ENCODE measurements at regions not wholly inside any gene's neighbourhood (a gene's known extent, or its start where the extent isn't known, plus 50 kb on each side); places are given as distances from the start of the nearest gene placed in this dataset.
"Not testable (repeated sequence)": the region's sequence is repeated elsewhere in the genome, so short reads cannot be mapped to it uniquely, and the experiment has no call there.

- ATAC-seq (ENCODE audit: low FRiP score) (no peak), DNase-seq (no peak)
- H3K27me3 ChIP-seq (ENCODE audit: control insufficient read depth in 1 of 2, insufficient read depth in 2 of 2, low read length in 1 of 2), result no peaks in the 10 kb centered on the region
- peaks cover 1% of the 10 kb centered on the region for H3K9me3 ChIP-seq (ENCODE audit: control insufficient read depth, low read length)
- 70 to 73% methylated on average over 4 of the region's 4 CpGs for WGBS, 2 donors
- no peaks in the 10 kb centered on the region for H3K4me1 ChIP-seq (ENCODE audit: control insufficient read depth in 1 of 2, insufficient read depth in 2 of 2, low read length in 2 of 2)
- intact Hi-C loops (cut with DNase I), result no loop called here
- H3K36me3 ChIP-seq (ENCODE audit: control insufficient read depth in 1 of 2, insufficient read depth in 2 of 2, low read length in 1 of 2), result no peaks in the 10 kb centered on the region
- H3K27ac ChIP-seq (ENCODE audit: low read depth in 1 of 2, low read length in 2 of 2), result no peak overlapping the region
- H3K4me3 ChIP-seq (ENCODE audit: low read length in 2 of 2), result no peak overlapping the region
Measured at GRCh38 chr13:66237411-66238062, 992.6 kb downstream of the PCDH9 start.

GRCh38 chr13:66234159-66234558 is 996.0 kb downstream of the PCDH9 start:
- intact Hi-C loops (cut with DNase I), result no loop called here
- H3K27me3 ChIP-seq (ENCODE audit: control insufficient read depth in 1 of 2, insufficient read depth in 2 of 2, low read length in 1 of 2), result no peaks in the 10 kb centered on the region
- H3K4me3 ChIP-seq (ENCODE audit: low read length in 2 of 2), result no peak overlapping the region
- DNase-seq (no peak), ATAC-seq (ENCODE audit: low FRiP score) (no peak)
- H3K27ac ChIP-seq (ENCODE audit: low read depth in 1 of 2, low read length in 2 of 2), result no peak overlapping the region
- no peaks in the 10 kb centered on the region for H3K36me3 ChIP-seq (ENCODE audit: control insufficient read depth in 1 of 2, insufficient read depth in 2 of 2, low read length in 1 of 2)
- 69 to 71% methylated on average over 1 of the region's 1 CpG for WGBS, 2 donors
- H3K4me1 ChIP-seq (ENCODE audit: control insufficient read depth in 1 of 2, insufficient read depth in 2 of 2, low read length in 2 of 2), result no peaks in the 10 kb centered on the region
- peaks cover 1% of the 10 kb centered on the region for H3K9me3 ChIP-seq (ENCODE audit: control insufficient read depth, low read length)

GRCh38 chr13:66231958-66232357 is 998.2 kb downstream of the PCDH9 start:
- H3K9me3 ChIP-seq (ENCODE audit: control insufficient read depth, low read length); H3K27me3 ChIP-seq (ENCODE audit: control insufficient read depth in 1 of 2, insufficient read depth in 2 of 2, low read length in 1 of 2); H3K4me1 ChIP-seq (ENCODE audit: control insufficient read depth in 1 of 2, insufficient read depth in 2 of 2, low read length in 2 of 2); intact Hi-C loops (cut with DNase I); DNase-seq; H3K36me3 ChIP-seq (ENCODE audit: control insufficient read depth in 1 of 2, insufficient read depth in 2 of 2, low read length in 1 of 2); H3K27ac ChIP-seq (ENCODE audit: low read depth in 1 of 2, low read length in 2 of 2); H3K4me3 ChIP-seq (ENCODE audit: low read length in 2 of 2); ATAC-seq (ENCODE audit: low FRiP score): not testable (repeated sequence)
- 92 to 97% methylated on average over 4 to 5 of the region's 6 CpGs for WGBS, 2 donors

GRCh38 chr13:66225072-66225471 is 1005.1 kb downstream of the PCDH9 start:
- Histone ChIP-seq H3K27ac (ENCODE audit: low read depth in 1 of 2, low read length in 2 of 2) (no peak overlapping the region), H3K27me3 (ENCODE audit: control insufficient read depth in 1 of 2, insufficient read depth in 2 of 2, low read length in 1 of 2) (no peaks in the 10 kb centered on the region), H3K4me3 (ENCODE audit: low read length in 2 of 2) (no peak overlapping the region), H3K9me3 (ENCODE audit: control insufficient read depth, low read length) (no peaks in the 10 kb centered on the region), H3K36me3 (ENCODE audit: control insufficient read depth in 1 of 2, insufficient read depth in 2 of 2, low read length in 1 of 2) (no peaks in the 10 kb centered on the region), H3K4me1 (ENCODE audit: control insufficient read depth in 1 of 2, insufficient read depth in 2 of 2, low read length in 2 of 2) (no peaks in the 10 kb centered on the region)
- DNase-seq (no peak), ATAC-seq (ENCODE audit: low FRiP score) (no peak)
- intact Hi-C loops (cut with DNase I), result no loop called here
- 85 to 87% methylated on average over 2 of the region's 2 CpGs for WGBS, 2 donors

- Histone ChIP-seq H3K4me1 (ENCODE audit: control insufficient read depth in 1 of 2, insufficient read depth in 2 of 2, low read length in 2 of 2) (no peaks in the 10 kb centered on the region), H3K4me3 (ENCODE audit: low read length in 2 of 2) (no peak overlapping the region), H3K27ac (ENCODE audit: low read depth in 1 of 2, low read length in 2 of 2) (no peak overlapping the region), H3K36me3 (ENCODE audit: control insufficient read depth in 1 of 2, insufficient read depth in 2 of 2, low read length in 1 of 2) (no peaks in the 10 kb centered on the region), H3K27me3 (ENCODE audit: control insufficient read depth in 1 of 2, insufficient read depth in 2 of 2, low read length in 1 of 2) (no peaks in the 10 kb centered on the region), H3K9me3 (ENCODE audit: control insufficient read depth, low read length) (no peaks in the 10 kb centered on the region)
- intact Hi-C loops (cut with DNase I), result no loop called here
- ATAC-seq (ENCODE audit: low FRiP score) (no peak), DNase-seq (no peak)
- 92 to 93% methylated on average over 2 of the region's 2 CpGs for WGBS, 2 donors
Measured at GRCh38 chr13:66224663-66225062, 1005.5 kb downstream of the PCDH9 start.

GRCh38 chr13:66222926-66223325 is 1007.2 kb downstream of the PCDH9 start:
- no peak for ATAC-seq (ENCODE audit: low FRiP score)
- Histone ChIP-seq H3K9me3 (ENCODE audit: control insufficient read depth, low read length) (no peaks in the 10 kb centered on the region), H3K27me3 (ENCODE audit: control insufficient read depth in 1 of 2, insufficient read depth in 2 of 2, low read length in 1 of 2) (no peaks in the 10 kb centered on the region), H3K36me3 (ENCODE audit: control insufficient read depth in 1 of 2, insufficient read depth in 2 of 2, low read length in 1 of 2) (no peaks in the 10 kb centered on the region), H3K27ac (ENCODE audit: low read depth in 1 of 2, low read length in 2 of 2) (no peak overlapping the region), H3K4me1 (ENCODE audit: control insufficient read depth in 1 of 2, insufficient read depth in 2 of 2, low read length in 2 of 2) (no peaks in the 10 kb centered on the region), H3K4me3 (ENCODE audit: low read length in 2 of 2) (no peak overlapping the region)
- intact Hi-C loops (cut with DNase I), result no loop called here
- no peak for DNase-seq
- 85 to 92% methylated on average over 4 of the region's 4 CpGs for WGBS, 2 donors

- Histone ChIP-seq H3K9me3 (ENCODE audit: control insufficient read depth, low read length) (no peaks in the 10 kb centered on the region), H3K36me3 (ENCODE audit: control insufficient read depth in 1 of 2, insufficient read depth in 2 of 2, low read length in 1 of 2) (no peaks in the 10 kb centered on the region), H3K27ac (ENCODE audit: low read depth in 1 of 2, low read length in 2 of 2) (no peak overlapping the region), H3K27me3 (ENCODE audit: control insufficient read depth in 1 of 2, insufficient read depth in 2 of 2, low read length in 1 of 2) (no peaks in the 10 kb centered on the region), H3K4me1 (ENCODE audit: control insufficient read depth in 1 of 2, insufficient read depth in 2 of 2, low read length in 2 of 2) (no peaks in the 10 kb centered on the region), H3K4me3 (ENCODE audit: low read length in 2 of 2) (no peak overlapping the region)
- 91 to 92% methylated on average over 4 of the region's 4 CpGs for WGBS, 2 donors
- no peak for DNase-seq
- no peak for ATAC-seq (ENCODE audit: low FRiP score)
- intact Hi-C loops (cut with DNase I), result no loop called here
Measured at GRCh38 chr13:66222127-66222526, 1008.0 kb downstream of the PCDH9 start.

- WGBS, 2 donors, result 77 to 81% methylated on average over 1 of the region's 1 CpG
- H3K9me3 ChIP-seq (ENCODE audit: control insufficient read depth, low read length), result no peaks in the 10 kb centered on the region
- H3K27ac ChIP-seq (ENCODE audit: low read depth in 1 of 2, low read length in 2 of 2), result no peak overlapping the region
- no peaks in the 10 kb centered on the region for H3K27me3 ChIP-seq (ENCODE audit: control insufficient read depth in 1 of 2, insufficient read depth in 2 of 2, low read length in 1 of 2)
- no peak overlapping the region for H3K4me3 ChIP-seq (ENCODE audit: low read length in 2 of 2)
- no peak for DNase-seq
- no peaks in the 10 kb centered on the region for H3K36me3 ChIP-seq (ENCODE audit: control insufficient read depth in 1 of 2, insufficient read depth in 2 of 2, low read length in 1 of 2)
- no peaks in the 10 kb centered on the region for H3K4me1 ChIP-seq (ENCODE audit: control insufficient read depth in 1 of 2, insufficient read depth in 2 of 2, low read length in 2 of 2)
- intact Hi-C loops (cut with DNase I), result no loop called here
- no peak for ATAC-seq (ENCODE audit: low FRiP score)
Measured at GRCh38 chr13:66219506-66219905, 1010.6 kb downstream of the PCDH9 start.

- DNase-seq (no peak), ATAC-seq (ENCODE audit: low FRiP score) (no peak)
- H3K27ac ChIP-seq (ENCODE audit: low read depth in 1 of 2, low read length in 2 of 2), result no peak overlapping the region
- H3K36me3 ChIP-seq (ENCODE audit: control insufficient read depth in 1 of 2, insufficient read depth in 2 of 2, low read length in 1 of 2), result no peaks in the 10 kb centered on the region
- H3K4me1 ChIP-seq (ENCODE audit: control insufficient read depth in 1 of 2, insufficient read depth in 2 of 2, low read length in 2 of 2), result no peaks in the 10 kb centered on the region
- H3K4me3 ChIP-seq (ENCODE audit: low read length in 2 of 2), result no peak overlapping the region
- H3K27me3 ChIP-seq (ENCODE audit: control insufficient read depth in 1 of 2, insufficient read depth in 2 of 2, low read length in 1 of 2), result no peaks in the 10 kb centered on the region
- no peaks in the 10 kb centered on the region for H3K9me3 ChIP-seq (ENCODE audit: control insufficient read depth, low read length)
- intact Hi-C loops (cut with DNase I), result no loop called here
Measured at GRCh38 chr13:66218583-66218982, 1011.6 kb downstream of the PCDH9 start.
